OCI-LY3 (cell line): ENCODE measurements at regions not wholly inside any gene's neighbourhood (a gene's known extent, or its start where the extent isn't known, plus 50 kb on each side); places are given as distances from the start of the nearest gene placed in this dataset.

ENCODE experiments used
- H2AFZ ChIP-seq: fragments of 200-600, 300-600 bp; shearing (Covaris generic); 2 replicates; pipeline ENCODE4 v1.6.0; 2014; ENCODE audit warnings: antibody characterized with exemption, low read depth, low read length
- H3K27ac ChIP-seq: fragments of 200-600, 300-600 bp; sonication (generic); 2 replicates; pipeline ENCODE4 v1.5.1; 2014; ENCODE audit warnings: mild to moderate bottlenecking, low read length, moderate library complexity, mixed read lengths
- H3K27me3 ChIP-seq: fragments of 200-600, 300-600 bp; sonication (generic); 2 replicates; pipeline ENCODE4 v1.6.1; 2014; ENCODE audit warnings: low read depth, low read length, mixed read lengths
- H3K36me3 ChIP-seq: fragments of 200-600, 300-600 bp; sonication (generic); replicated peaks from 2 replicates; pipeline ENCODE3; 2014; ENCODE audit warnings: low read depth, low read length, mixed read lengths
- H3K4me1 ChIP-seq: fragments of 300-600, 200-600 bp; sonication (generic); 2 replicates; pipeline ENCODE4 v1.6.1; 2014; ENCODE audit warnings: low read length, mixed read lengths
- H3K4me2 ChIP-seq: fragments of 200-600, 300-600 bp; sonication (generic); 2 replicates; pipeline ENCODE4 v1.6.1; 2014; ENCODE audit warnings: low read length, mixed read lengths
- H3K4me3 ChIP-seq: fragments of 300-600, 200-600 bp; sonication (generic); 2 replicates; pipeline ENCODE4 v1.5.1; 2014; ENCODE audit warnings: antibody characterized with exemption, mild to moderate bottlenecking, low read length, moderate library complexity
- H3K79me2 ChIP-seq: fragments of 300-600, 200-600 bp; shearing (Covaris generic); 2 replicates; pipeline ENCODE4 v1.6.1; 2014; ENCODE audit warnings: mild to moderate bottlenecking, low read length, mixed read lengths
- H3K9ac ChIP-seq: fragments of 300-600, 200-600 bp; shearing (Covaris generic); 2 replicates; pipeline ENCODE4 v1.6.0; 2014; ENCODE audit warnings: mild to moderate bottlenecking, low read length, moderate library complexity
- H3K9me3 ChIP-seq: fragments of 200-600, 300-600 bp; shearing (Covaris generic); 2 replicates; pipeline ENCODE4 v1.6.1; 2014; ENCODE audit warnings: low read length, mixed read lengths; ENCODE audit not compliant: insufficient read depth
- H4K20me1 ChIP-seq: fragments of 200-600, 300-600 bp; sonication (generic); 2 replicates; pipeline ENCODE4 v1.6.1; 2016; ENCODE audit warnings: low read length, mixed read lengths; ENCODE audit not compliant: insufficient read depth
- EZH2phosphoT487 ChIP-seq: fragments of 200-600 bp; shearing (Covaris generic); IDR thresholded peaks from 2 replicates; pipeline ENCODE4 v1.6.1; 2018; ENCODE audit warnings: antibody characterized with exemption, mixed run types, low read depth
- TF ChIP-seq, protein P1 (sequence below): fragments of 200-600, 300-600 bp; sonication (generic); IDR thresholded peaks from 2 replicates; pipeline ENCODE4 v1.5.1; 2014; ENCODE audit warnings: antibody characterized with exemption, low read length, low read depth

DNA sequence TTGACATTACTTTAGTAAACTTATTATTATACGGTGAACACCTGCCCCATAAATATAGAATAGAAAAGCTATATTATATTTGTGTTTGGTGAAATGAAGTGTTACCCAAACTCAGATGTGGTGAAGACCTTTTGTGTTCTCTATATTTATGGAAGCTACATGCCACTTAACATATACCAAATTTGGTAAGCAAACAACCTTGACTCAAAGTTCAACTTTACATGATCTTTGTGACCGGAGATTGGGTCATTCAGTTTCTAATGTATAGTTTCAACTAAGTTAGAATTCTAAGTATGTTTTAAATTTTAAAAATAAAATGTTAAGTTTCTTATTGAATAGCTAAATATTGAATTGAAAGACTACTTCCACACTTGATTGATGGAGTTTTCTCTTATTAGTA lies 288.6 kb upstream of the SEMA3D start:
- Histone ChIP-seq H3K9me3 (no peaks in the 10 kb centered on the region), H3K4me1 (peaks cover 22% of the 10 kb centered on the region), H3K79me2 (no peaks in the 10 kb centered on the region), H3K4me2 (no peak overlapping the region), H3K4me3 (no peak overlapping the region), H3K36me3 (no peaks in the 10 kb centered on the region), H3K27ac (no peak overlapping the region), H4K20me1 (no peaks in the 10 kb centered on the region), H3K9ac (no peak overlapping the region), H3K27me3 (no peaks in the 10 kb centered on the region), H2AFZ (no peak overlapping the region)
- TF ChIP-seq EZH2phosphoT487: no peak
- TF ChIP-seq, protein P1, sequence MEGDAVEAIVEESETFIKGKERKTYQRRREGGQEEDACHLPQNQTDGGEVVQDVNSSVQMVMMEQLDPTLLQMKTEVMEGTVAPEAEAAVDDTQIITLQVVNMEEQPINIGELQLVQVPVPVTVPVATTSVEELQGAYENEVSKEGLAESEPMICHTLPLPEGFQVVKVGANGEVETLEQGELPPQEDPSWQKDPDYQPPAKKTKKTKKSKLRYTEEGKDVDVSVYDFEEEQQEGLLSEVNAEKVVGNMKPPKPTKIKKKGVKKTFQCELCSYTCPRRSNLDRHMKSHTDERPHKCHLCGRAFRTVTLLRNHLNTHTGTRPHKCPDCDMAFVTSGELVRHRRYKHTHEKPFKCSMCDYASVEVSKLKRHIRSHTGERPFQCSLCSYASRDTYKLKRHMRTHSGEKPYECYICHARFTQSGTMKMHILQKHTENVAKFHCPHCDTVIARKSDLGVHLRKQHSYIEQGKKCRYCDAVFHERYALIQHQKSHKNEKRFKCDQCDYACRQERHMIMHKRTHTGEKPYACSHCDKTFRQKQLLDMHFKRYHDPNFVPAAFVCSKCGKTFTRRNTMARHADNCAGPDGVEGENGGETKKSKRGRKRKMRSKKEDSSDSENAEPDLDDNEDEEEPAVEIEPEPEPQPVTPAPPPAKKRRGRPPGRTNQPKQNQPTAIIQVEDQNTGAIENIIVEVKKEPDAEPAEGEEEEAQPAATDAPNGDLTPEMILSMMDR: no peak

DNA sequence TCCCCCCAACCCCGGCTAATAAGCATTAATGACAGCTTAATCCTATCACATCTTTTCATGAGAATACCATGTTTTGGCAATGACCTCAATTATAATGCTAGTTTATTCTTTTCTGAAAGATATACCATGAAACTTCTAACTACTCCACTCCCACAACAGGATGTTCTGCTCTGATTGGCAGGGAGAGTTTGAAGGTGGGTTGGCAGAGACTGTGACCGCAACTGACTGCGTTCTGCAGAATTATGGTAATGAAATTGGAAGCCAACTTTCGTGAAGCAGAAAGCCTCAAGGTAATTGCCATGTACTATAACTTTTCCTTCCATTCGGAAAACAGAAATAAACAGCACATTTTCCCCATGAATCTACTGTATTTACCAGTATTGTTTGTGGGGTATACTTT lies 288.2 kb upstream of the SEMA3D start:
- no peaks in the 10 kb centered on the region for H3K27me3 ChIP-seq
- no peak overlapping the region for H2AFZ ChIP-seq
- no peak overlapping the region for H3K4me2 ChIP-seq
- H3K9me3 ChIP-seq: no peaks in the 10 kb centered on the region
- TF ChIP-seq EZH2phosphoT487: no peak
- H3K4me1 ChIP-seq: peaks cover 22% of the 10 kb centered on the region
- H3K27ac ChIP-seq: no peak overlapping the region
- H4K20me1 ChIP-seq: no peaks in the 10 kb centered on the region
- no peaks in the 10 kb centered on the region for H3K36me3 ChIP-seq
- no peak overlapping the region for H3K4me3 ChIP-seq
- no peaks in the 10 kb centered on the region for H3K79me2 ChIP-seq
- no peak overlapping the region for H3K9ac ChIP-seq

GRCh38 chr7:85474234-85474633 lies 287.4 kb upstream of the SEMA3D start:
- Histone ChIP-seq H3K79me2 (no peaks in the 10 kb centered on the region), H3K4me1 (peaks cover 22% of the 10 kb centered on the region), H3K4me3 (no peak overlapping the region), H3K9ac (no peak overlapping the region), H3K27me3 (no peaks in the 10 kb centered on the region), H3K9me3 (no peaks in the 10 kb centered on the region), H3K27ac (no peak overlapping the region), H2AFZ (no peak overlapping the region), H3K4me2 (peak overlapping the region; percentile 26), H4K20me1 (no peaks in the 10 kb centered on the region), H3K36me3 (no peaks in the 10 kb centered on the region)
- no peak for TF ChIP-seq EZH2phosphoT487
- TF ChIP-seq, protein P1: no peak

- Histone ChIP-seq H3K9me3 (no peaks in the 10 kb centered on the region), H3K36me3 (no peaks in the 10 kb centered on the region)
These were observed 284.9 kb upstream of the SEMA3D start for GRCh38 chr7:85471740-85472139.

More at GRCh38 chr7:85471740-85472139, 284.9 kb upstream of the SEMA3D start:
- H3K27me3 ChIP-seq: no peaks in the 10 kb centered on the region
- H3K4me3 ChIP-seq: no peak overlapping the region
- no peak overlapping the region for H3K27ac ChIP-seq
- H3K79me2 ChIP-seq: no peaks in the 10 kb centered on the region
- H3K9ac ChIP-seq: no peak overlapping the region
- H4K20me1 ChIP-seq: no peaks in the 10 kb centered on the region
- peaks cover 22% of the 10 kb centered on the region for H3K4me1 ChIP-seq
- no peak for TF ChIP-seq EZH2phosphoT487
- TF ChIP-seq, protein P1: 0 out of 2 replicates have a peak, but pooled peaks have one; percentile 2
- H3K4me2 ChIP-seq: peak overlapping the region; percentile 9
- no peak overlapping the region for H2AFZ ChIP-seq
